GM12872 (cell line): ENCODE measurements at regions not wholly inside any gene's neighbourhood (a gene's known extent, or its start where the extent isn't known, plus 50 kb on each side); places are given as distances from the start of the nearest gene placed in this dataset.

Experiments used
- CTCF ChIP-seq: IDR thresholded peaks from 3 replicates; pipeline ENCODE4 v1.5.1; 2011; ENCODE audit warnings: low read depth, mild to moderate bottlenecking, low read length, moderate library complexity; ENCODE audit not compliant: insufficient read depth

- TF ChIP-seq CTCF, result no peak
Measured at GRCh38 chr11:39780131-39780530, 1679.3 kb downstream of the LRRC4C start.

- TF ChIP-seq CTCF, result no peak
Measured at GRCh38 chr11:39777035-39777434, 1682.4 kb downstream of the LRRC4C start.

- no peak for TF ChIP-seq CTCF
Measured at GRCh38 chr11:39772525-39773137, 1686.8 kb downstream of the LRRC4C start.

DNA sequence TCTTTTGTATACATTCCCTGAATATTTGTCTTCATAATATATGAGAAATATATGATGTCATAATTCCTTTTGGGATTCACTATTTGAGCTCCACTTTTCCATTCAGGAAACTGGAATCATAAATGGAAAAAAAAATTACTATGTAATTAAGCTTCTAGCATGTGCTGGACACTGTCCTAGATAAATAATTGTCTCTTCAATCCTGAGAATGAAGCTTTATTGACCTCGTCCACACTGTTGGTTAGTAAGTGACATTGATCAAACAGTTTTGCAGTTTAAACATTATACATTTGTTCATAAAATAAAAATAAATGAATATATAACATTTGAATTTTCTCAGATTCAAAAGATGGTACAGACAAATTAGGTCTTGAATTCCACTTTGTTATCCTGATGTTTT lies 1691.2 kb downstream of the LRRC4C start:
- no peak for TF ChIP-seq CTCF

DNA sequence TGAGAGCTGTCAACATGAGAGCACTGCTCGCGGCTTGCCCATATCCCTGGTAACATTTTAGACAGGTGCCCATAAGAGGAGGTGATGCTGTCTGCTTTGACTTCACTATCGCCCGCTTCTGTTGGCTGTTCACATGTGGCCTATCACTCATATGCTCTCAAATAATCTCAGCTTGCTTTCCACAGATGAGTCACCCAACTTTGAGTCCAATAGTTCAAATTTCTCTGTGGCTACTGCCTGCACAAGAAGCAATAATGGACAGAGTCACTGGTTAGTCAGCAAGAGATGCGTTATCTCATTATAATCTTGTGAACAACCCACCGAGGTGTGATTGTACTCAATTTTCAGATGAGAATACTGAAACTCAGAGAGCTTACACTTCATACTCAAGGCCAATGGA lies 1714.1 kb downstream of the LRRC4C start:
- no peak for TF ChIP-seq CTCF

- no peak for TF ChIP-seq CTCF
Measured at GRCh38 chr11:39741066-39741465, 1718.4 kb downstream of the LRRC4C start.

- TF ChIP-seq CTCF, result no peak
Measured at GRCh38 chr11:39732001-39732400, 1727.5 kb downstream of the LRRC4C start.
